HCT116 (cell line): ENCODE measurements at regions not wholly inside any gene's neighbourhood (a gene's known extent, or its start where the extent isn't known, plus 50 kb on each side); places are given as distances from the start of the nearest gene placed in this dataset.

Source experiments
- ATAC-seq: fragments of 200-7000 bp; cut with Tn5 transposase; 2 replicates; pipeline ENCODE4 v1.9.1; 2020; ENCODE audit warnings: mild to moderate bottlenecking, moderate library complexity
- BruUV-seq: library from RNA; stranded (reverse); fragments of 400-500 nt; replicated peaks from 2 replicates; lab custom pipeline; 2021; lab: Mats Ljungman, UMichigan
- CTCF ChIA-PET: fragments of 300-600 bp; sonication (Branson Sonifier 250); formaldehyde crosslinking; loops from one replicate; lab custom pipeline; 2021; ENCODE audit warnings: antibody characterized with exemption; lab: Charles Lee
- POLR2A ChIA-PET: fragments of 300-600, 350-600 bp; sonication (Branson Sonifier 250); formaldehyde crosslinking; loops from one replicate; lab custom pipeline; 2021; ENCODE audit warnings: antibody characterized with exemption; lab: Charles Lee
- RAD21 ChIA-PET, 2 experiments: fragments of 300-600 bp; sonication (Branson Sonifier 250); formaldehyde crosslinking; loops; one replicate each; lab custom pipeline; 2023; ENCODE audit warnings: low total read pairs in 2 of 2; ENCODE audit not compliant: uncharacterized antibody in 2 of 2, unreplicated experiment in 2 of 2, low non-redundant PET in 1 of 2; lab: Charles Lee
- DNase-seq: peaks from one replicate; pipeline ENCODE4 v3.0.0-alpha.2; 2010; ENCODE audit warnings: low read depth, low spot score
- H2AFZ ChIP-seq: fragments of 200-600 bp; shearing (Covaris generic), sonication (generic); 2 replicates; pipeline ENCODE4 v1.6.1; 2017; ENCODE audit warnings: low read depth, mixed run types, mixed read lengths, antibody characterized with exemption, low read length; ENCODE audit not compliant: poor library complexity, severe bottlenecking
- H3K27ac ChIP-seq: 2 replicates; pipeline ENCODE4 v1.5.1; 2012; ENCODE audit warnings: low read depth, low read length
- H3K27me3 ChIP-seq: fragments of 200-600 bp; sonication (generic); 2 replicates; pipeline ENCODE4 v1.6.1; 2016; ENCODE audit warnings: mixed run types, low read length, mixed read lengths; ENCODE audit not compliant: insufficient read depth
- H3K36me3 ChIP-seq, 2 experiments: fragments of 200-500 bp in 1 of 2; fragments of 200-600 bp in 1 of 2; sonication (Bioruptor generic) in 1 of 2; sonication (generic) in 1 of 2; 2 replicates each; pipeline versions ENCODE4 v1.5.1 to v1.6.1; 2014 to 2016; ENCODE audit warnings: low read length in 2 of 2, inconsistent platforms in 1 of 2, mixed read lengths in 1 of 2, mixed run types in 1 of 2; ENCODE audit not compliant: insufficient read depth in 2 of 2, control insufficient read depth in 1 of 2
- H3K4me1 ChIP-seq, 2 experiments: fragments of 200-600 bp in 1 of 2; sonication (generic) in 1 of 2; 2 replicates each; pipeline versions ENCODE4 v1.5.1 to v1.6.1; 2012 to 2017; ENCODE audit warnings: low read length in 2 of 2, inconsistent platforms in 1 of 2, mild to moderate bottlenecking in 1 of 2, mixed read lengths in 1 of 2, mixed run types in 1 of 2, moderate library complexity in 1 of 2; ENCODE audit not compliant: insufficient read depth in 2 of 2, control insufficient read depth in 1 of 2
- H3K4me2 ChIP-seq: fragments of 200-600 bp; sonication (generic); 2 replicates; pipeline ENCODE4 v1.6.1; 2017; ENCODE audit warnings: mixed run types, low read length, mixed read lengths
- H3K4me3 ChIP-seq, 2 experiments: fragments of 200-600 bp in 1 of 2; sonication (generic) in 1 of 2; replicated peaks in 1 of 2; 2 replicates each; pipeline ENCODE4 v1.5.1; 2011 to 2016; ENCODE audit warnings: low read length in 2 of 2, control low read depth in 1 of 2, low read depth in 1 of 2, mild to moderate bottlenecking in 1 of 2, mixed read lengths in 1 of 2, mixed run types in 1 of 2
- H3K79me2 ChIP-seq: fragments of 200-600 bp; sonication (generic); 2 replicates; pipeline ENCODE4 v1.6.1; 2017; ENCODE audit warnings: mild to moderate bottlenecking, mixed run types, low read length, moderate library complexity, mixed read lengths; ENCODE audit not compliant: insufficient read depth
- H3K9ac ChIP-seq: fragments of 200-600 bp; sonication (generic); 2 replicates; pipeline ENCODE4 v1.6.1; 2016; ENCODE audit warnings: low read length, mixed read lengths
- H3K9me2 ChIP-seq: fragments of 200-600 bp; sonication (generic), shearing (Covaris generic); 2 replicates; pipeline ENCODE4 v1.6.1; 2017; ENCODE audit warnings: mixed run types, mild to moderate bottlenecking, moderate library complexity; ENCODE audit not compliant: insufficient read depth
- H3K9me3 ChIP-seq, 2 experiments: fragments of 200-500 bp in 1 of 2; fragments of 200-600 bp in 1 of 2; sonication (Bioruptor generic) in 1 of 2; sonication (generic) in 1 of 2; 2 replicates each; pipeline ENCODE4 v1.6.1; 2014 to 2017; ENCODE audit warnings: low read length in 2 of 2, mixed read lengths in 2 of 2, inconsistent platforms in 1 of 2, low read depth in 1 of 2, mild to moderate bottlenecking in 1 of 2, mixed run types in 1 of 2, moderate library complexity in 1 of 2; ENCODE audit not compliant: control insufficient read depth in 1 of 2, insufficient read depth in 1 of 2
- H4K20me1 ChIP-seq: fragments of 200-600 bp; sonication (generic), shearing (Covaris generic); 2 replicates; pipeline ENCODE4 v1.6.1; 2017; ENCODE audit warnings: mixed run types, mild to moderate bottlenecking, moderate library complexity; ENCODE audit not compliant: insufficient read depth
- CBX3 ChIP-seq: IDR thresholded peaks from 2 replicates; pipeline ENCODE4 v1.6.1; 2012; ENCODE audit warnings: low read depth
- CEBPB ChIP-seq: IDR thresholded peaks from 2 replicates; pipeline ENCODE4 v1.6.1; 2012; ENCODE audit warnings: low read depth
- ELF1 ChIP-seq: IDR thresholded peaks from 2 replicates; pipeline ENCODE4 v1.6.1; 2012; ENCODE audit warnings: low read depth, borderline replicate concordance
- EZH2phosphoT487 ChIP-seq: fragments of 200-600 bp; IDR thresholded peaks from 2 replicates; pipeline ENCODE4 v1.6.1; 2018; ENCODE audit warnings: antibody characterized with exemption, borderline replicate concordance
- JUND ChIP-seq: IDR thresholded peaks from 2 replicates; pipeline ENCODE4 v1.6.1; 2012
- POLR2A ChIP-seq: IDR thresholded peaks from 2 replicates; pipeline ENCODE4 v1.7.0; 2011; ENCODE audit warnings: borderline replicate concordance; ENCODE audit not compliant: insufficient read depth, insufficient read length; ENCODE audit errors: extremely low read depth
- POLR2AphosphoS5 ChIP-seq: IDR thresholded peaks from 2 replicates; pipeline ENCODE4 v1.6.1; 2011; ENCODE audit warnings: mild to moderate bottlenecking, low read depth, low read length, moderate library complexity
- SIN3A ChIP-seq: IDR thresholded peaks from 2 replicates; pipeline ENCODE4 v1.6.1; 2012; ENCODE audit warnings: low read depth
- SP1 ChIP-seq: IDR thresholded peaks from 2 replicates; pipeline ENCODE4 v1.6.1; 2012; ENCODE audit warnings: low read depth
- SRF ChIP-seq: IDR thresholded peaks from 2 replicates; pipeline ENCODE4 v1.6.1; 2012; ENCODE audit warnings: low read depth
- TCF7L2 ChIP-seq: IDR thresholded peaks from 2 replicates; pipeline ENCODE4 v1.7.0; 2011; ENCODE audit warnings: borderline replicate concordance, inconsistent platforms; ENCODE audit not compliant: insufficient read depth, insufficient read length; ENCODE audit errors: extremely low read depth
- intact Hi-C: fragments of 100-400 bp; cut with micrococcal nuclease; formaldehyde crosslinking; loops from 2 replicates; pipeline ENCODE4 v1.10.0; 2022
- TF ChIP-seq, protein P1 (sequence below): IDR thresholded peaks from 2 replicates; pipeline ENCODE4 v1.6.1; 2012
- TF ChIP-seq, protein P2 (sequence below): IDR thresholded peaks from 2 replicates; pipeline ENCODE4 v1.6.1; 2012; ENCODE audit warnings: low read depth
- TF ChIP-seq, protein P3 (sequence below): IDR thresholded peaks from 2 replicates; pipeline ENCODE4 v1.6.1; 2012

DNA sequence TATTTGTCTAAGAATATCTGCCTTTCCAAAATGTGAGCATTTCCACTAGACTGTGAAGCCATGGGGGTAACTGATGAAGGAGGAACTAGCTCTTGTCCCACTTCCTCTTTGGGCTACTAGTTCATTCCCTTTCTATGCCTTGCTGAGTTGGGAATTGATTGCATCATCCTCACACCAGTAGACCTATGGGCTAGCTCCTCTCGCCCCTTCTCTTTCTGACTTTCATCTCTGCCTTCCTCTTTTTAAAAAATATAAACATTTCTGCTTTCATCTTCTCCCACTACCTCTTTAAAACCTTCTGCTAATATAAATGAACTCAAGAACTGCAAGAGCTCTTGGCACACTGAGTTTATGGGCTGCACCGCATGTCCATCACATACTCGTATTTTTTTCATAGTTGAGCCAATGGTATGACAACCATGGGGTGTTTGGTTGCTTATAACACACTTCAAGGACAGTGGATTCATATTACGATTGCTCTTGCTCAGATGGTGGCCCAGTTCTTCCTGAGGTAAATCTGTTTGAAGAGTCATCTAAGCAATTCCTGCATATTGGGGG, 182.0 kb downstream of the REEP3 start:
- RAD21 ChIA-PET: no interaction called here
- Histone ChIP-seq H3K9me3 (no peaks in the 10 kb centered on the region), H3K79me2 (no peaks in the 10 kb centered on the region), H3K27ac (peak overlapping the region; percentile 57), H3K4me2 (peak overlapping the region; percentile 35), H3K4me1 (peaks cover 79 to 92% of the 10 kb centered on the region in 2 experiments), H2AFZ (peak overlapping the region; percentile 97), H3K9me2 (no peaks in the 10 kb centered on the region), H3K4me3 (no peak overlapping the region), H3K36me3 (no peaks in the 10 kb centered on the region), H3K9ac (no peak overlapping the region), H3K27me3 (no peaks in the 10 kb centered on the region), H4K20me1 (no peaks in the 10 kb centered on the region)
- no peak for TF ChIP-seq EZH2phosphoT487
- TF ChIP-seq SIN3A: no peak
- peak; percentile 56 for TF ChIP-seq TCF7L2
- peak; percentile 40; the same call in 1 of the 2 replicates for TF ChIP-seq SP1
- TF ChIP-seq, protein P1, sequence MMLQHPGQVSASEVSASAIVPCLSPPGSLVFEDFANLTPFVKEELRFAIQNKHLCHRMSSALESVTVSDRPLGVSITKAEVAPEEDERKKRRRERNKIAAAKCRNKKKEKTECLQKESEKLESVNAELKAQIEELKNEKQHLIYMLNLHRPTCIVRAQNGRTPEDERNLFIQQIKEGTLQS: peak; percentile 86
- peak; percentile 38 for TF ChIP-seq JUND
- TF ChIP-seq CEBPB: peak; percentile 94
- TF ChIP-seq POLR2AphosphoS5: 0 out of 2 replicates have a peak, but pooled peaks have one; percentile 36
- 0 out of 2 replicates have a peak, but pooled peaks have one; percentile 32 for TF ChIP-seq ELF1
- TF ChIP-seq, protein P2, sequence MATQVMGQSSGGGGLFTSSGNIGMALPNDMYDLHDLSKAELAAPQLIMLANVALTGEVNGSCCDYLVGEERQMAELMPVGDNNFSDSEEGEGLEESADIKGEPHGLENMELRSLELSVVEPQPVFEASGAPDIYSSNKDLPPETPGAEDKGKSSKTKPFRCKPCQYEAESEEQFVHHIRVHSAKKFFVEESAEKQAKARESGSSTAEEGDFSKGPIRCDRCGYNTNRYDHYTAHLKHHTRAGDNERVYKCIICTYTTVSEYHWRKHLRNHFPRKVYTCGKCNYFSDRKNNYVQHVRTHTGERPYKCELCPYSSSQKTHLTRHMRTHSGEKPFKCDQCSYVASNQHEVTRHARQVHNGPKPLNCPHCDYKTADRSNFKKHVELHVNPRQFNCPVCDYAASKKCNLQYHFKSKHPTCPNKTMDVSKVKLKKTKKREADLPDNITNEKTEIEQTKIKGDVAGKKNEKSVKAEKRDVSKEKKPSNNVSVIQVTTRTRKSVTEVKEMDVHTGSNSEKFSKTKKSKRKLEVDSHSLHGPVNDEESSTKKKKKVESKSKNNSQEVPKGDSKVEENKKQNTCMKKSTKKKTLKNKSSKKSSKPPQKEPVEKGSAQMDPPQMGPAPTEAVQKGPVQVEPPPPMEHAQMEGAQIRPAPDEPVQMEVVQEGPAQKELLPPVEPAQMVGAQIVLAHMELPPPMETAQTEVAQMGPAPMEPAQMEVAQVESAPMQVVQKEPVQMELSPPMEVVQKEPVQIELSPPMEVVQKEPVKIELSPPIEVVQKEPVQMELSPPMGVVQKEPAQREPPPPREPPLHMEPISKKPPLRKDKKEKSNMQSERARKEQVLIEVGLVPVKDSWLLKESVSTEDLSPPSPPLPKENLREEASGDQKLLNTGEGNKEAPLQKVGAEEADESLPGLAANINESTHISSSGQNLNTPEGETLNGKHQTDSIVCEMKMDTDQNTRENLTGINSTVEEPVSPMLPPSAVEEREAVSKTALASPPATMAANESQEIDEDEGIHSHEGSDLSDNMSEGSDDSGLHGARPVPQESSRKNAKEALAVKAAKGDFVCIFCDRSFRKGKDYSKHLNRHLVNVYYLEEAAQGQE: no peak
- TF ChIP-seq POLR2A: peak; percentile 28
- peak; percentile 55; the same call in 1 of the 2 replicates for TF ChIP-seq CBX3
- no peak for TF ChIP-seq SRF
- TF ChIP-seq, protein P3, sequence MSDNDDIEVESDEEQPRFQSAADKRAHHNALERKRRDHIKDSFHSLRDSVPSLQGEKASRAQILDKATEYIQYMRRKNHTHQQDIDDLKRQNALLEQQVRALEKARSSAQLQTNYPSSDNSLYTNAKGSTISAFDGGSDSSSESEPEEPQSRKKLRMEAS: 0 out of 2 replicates have a peak, but pooled peaks have one; percentile 38
- ATAC-seq (no peak), DNase-seq (peak; percentile 51)
- BruUV-seq: TSS peak; percentile 51
- intact Hi-C loops: no loop called here
- CTCF ChIA-PET: interaction anchor here (1.2 kb wide), 1 partner anchor 17 kb away, joined by 5 read pairs; no protein-coding TSS in a partner anchor
- POLR2A ChIA-PET: interaction anchor here (0.6 to 3.2 kb wide), 9 partner anchors 9 to 1767 kb away, joined by 3 to 25 read pairs (median 4); no protein-coding TSS in a partner anchor
